SU-DHL-6 (cell line): ENCODE measurements at regions not wholly inside any gene's neighbourhood (a gene's known extent, or its start where the extent isn't known, plus 50 kb on each side); places are given as distances from the start of the nearest gene placed in this dataset.

Experiments
- EZH2phosphoT487 ChIP-seq: fragments of 200-600 bp; sonication (generic), shearing (Covaris generic); conservative IDR thresholded peaks from 2 replicates; pipeline ENCODE4 v1.6.1; 2018; ENCODE audit warnings: mild to moderate bottlenecking, antibody characterized with exemption, low read length, moderate library complexity, mixed read lengths
- TF ChIP-seq, protein P1 (sequence below): fragments of 200-600 bp; sonication (generic); IDR thresholded peaks from one replicate; pipeline ENCODE4 v1.5.1; 2017; ENCODE audit warnings: antibody characterized with exemption, mild to moderate bottlenecking, low read length, moderate library complexity; ENCODE audit not compliant: insufficient read depth, poor library complexity, severe bottlenecking

DNA sequence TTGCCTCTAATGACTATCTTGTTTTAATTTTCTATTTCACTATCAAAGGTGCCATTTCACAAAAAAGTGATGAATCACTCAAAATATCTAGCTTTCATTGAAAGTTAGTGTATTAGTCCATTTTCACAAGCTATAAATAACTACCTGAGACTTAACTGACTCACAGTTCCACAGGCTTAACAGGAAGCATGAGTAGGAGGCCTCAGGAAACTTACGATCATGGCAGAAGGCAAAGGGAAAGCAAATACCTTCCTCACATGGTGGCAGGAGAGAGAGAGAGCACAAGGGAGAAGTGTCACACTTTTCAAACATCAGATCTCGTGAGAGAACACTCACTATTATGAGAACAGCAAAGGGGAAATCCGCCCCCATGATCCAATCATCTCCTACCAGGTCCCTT, 1220.4 kb upstream of the ZEB2 start:
- no peak for TF ChIP-seq EZH2phosphoT487
- TF ChIP-seq, protein P1, sequence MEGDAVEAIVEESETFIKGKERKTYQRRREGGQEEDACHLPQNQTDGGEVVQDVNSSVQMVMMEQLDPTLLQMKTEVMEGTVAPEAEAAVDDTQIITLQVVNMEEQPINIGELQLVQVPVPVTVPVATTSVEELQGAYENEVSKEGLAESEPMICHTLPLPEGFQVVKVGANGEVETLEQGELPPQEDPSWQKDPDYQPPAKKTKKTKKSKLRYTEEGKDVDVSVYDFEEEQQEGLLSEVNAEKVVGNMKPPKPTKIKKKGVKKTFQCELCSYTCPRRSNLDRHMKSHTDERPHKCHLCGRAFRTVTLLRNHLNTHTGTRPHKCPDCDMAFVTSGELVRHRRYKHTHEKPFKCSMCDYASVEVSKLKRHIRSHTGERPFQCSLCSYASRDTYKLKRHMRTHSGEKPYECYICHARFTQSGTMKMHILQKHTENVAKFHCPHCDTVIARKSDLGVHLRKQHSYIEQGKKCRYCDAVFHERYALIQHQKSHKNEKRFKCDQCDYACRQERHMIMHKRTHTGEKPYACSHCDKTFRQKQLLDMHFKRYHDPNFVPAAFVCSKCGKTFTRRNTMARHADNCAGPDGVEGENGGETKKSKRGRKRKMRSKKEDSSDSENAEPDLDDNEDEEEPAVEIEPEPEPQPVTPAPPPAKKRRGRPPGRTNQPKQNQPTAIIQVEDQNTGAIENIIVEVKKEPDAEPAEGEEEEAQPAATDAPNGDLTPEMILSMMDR, result no peak
